ENCODE measurements at regions not wholly inside any gene's neighbourhood (a gene's known extent, or its start where the extent isn't known, plus 50 kb on each side); places are given as distances from the start of the nearest gene placed in this dataset.
"Not testable (repeated sequence)": the region's sequence is repeated elsewhere in the genome, so short reads cannot be mapped to it uniquely, and the experiment has no call there.

DNA sequence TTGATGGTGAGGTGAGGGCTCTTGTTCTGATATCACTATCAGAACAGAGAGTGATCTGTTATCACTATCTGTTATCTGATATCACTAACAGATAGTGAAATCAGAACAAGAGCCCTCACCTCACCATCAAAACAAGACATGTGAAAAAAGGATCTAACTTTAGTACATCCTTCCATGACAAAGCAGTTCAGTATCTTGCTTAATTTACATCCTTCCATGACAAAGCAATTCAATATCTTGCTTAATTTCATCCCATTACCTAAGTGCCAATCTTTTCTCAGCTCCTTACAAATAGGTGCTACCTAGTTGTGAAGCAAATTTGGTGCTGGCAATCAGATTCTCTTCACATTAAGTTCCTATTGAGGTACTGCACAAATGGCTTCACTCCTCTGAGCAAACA, 1865.6 kb upstream of the FLRT2 start:
- DNase-seq, result no peak

DNA sequence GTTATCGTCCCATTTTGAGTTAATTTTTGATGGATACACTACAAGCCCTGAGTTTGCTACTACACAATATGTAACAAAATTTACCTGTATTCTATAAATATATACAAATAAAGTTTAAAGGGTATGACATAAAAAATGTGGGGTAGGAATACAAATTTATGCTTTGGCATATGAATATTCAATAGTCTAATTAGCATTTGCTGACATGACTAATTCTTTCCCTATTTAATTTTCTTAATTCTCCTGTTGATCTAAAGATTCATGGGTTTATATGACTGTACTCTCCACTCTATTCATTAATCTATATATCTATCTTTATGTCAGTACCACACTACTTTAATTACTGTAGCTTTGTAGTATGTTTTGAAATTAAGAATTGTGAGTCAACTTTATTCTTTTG, 1840.7 kb upstream of the FLRT2 start:
- no peak for DNase-seq

DNA sequence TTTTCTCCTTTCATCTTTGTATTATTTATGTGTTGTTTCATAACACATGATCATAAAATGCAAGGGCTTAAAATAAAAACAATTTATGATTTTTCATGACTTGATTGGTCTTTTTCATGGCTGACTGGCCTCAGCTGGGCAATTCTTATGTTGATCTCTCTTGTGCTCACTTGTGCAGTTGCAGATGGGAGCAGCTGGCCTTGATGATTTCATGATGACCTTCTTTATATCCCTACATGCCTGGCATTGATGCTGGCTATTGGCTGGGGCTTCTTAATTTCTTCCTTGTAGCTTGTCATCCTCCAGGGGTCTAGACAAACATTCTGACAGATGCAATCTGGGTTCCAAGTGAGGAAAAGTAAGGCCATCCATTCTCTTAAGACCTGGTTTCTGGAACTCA, 1832.8 kb upstream of the FLRT2 start:
- DNase-seq, result no peak

DNA sequence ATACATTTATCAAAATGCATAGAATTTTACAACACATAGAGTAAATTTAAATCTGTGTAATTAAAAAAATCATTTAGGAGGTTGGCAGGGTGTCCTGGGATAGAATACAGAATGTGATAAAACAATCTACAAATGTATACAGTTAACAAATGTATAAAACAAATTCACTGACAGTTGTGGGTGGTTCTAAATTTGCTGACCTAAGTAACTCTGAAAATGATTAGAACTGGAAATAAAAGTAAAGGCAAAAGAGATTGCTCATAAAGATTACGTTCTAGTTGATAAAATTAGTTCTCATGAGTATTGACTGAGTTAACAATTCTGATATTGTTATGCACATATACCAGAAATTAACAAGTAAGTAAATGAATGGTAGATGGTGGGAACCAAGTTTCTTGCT, 1827.3 kb upstream of the FLRT2 start:
- DNase-seq, result no peak

DNA sequence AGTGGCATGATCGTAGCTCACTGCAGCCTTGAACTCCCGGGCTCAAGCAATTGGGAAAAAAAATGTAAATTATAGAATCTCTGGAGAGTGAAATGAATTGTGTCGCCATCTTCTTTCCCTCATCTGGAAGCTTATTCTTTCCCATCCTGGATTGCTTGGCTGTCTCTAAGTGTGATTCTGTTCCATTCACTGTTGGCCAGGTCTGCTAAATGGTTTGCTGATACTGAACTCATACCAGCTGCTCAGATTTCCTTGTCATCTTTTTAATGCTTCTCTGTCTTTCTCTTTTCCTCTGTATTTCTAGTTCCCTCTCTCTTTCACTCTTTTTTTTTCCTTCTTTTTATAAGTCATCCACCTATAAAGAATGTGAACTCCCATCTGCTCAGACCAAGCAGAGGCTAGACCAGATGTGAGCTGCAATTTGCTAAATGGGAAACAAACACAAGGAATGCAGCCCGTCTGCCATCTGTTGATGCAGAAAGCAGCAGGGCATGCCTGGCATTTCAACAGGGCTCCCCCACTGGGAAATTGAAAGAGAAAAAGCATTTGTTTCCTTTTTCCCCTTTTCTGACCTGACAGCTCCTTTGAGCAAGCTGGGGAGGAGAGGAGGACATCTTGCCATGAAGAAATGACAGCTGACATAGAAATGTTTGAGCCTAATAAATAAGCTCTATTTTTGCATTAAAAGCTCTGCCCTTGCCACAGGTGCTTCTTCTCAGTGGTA, 1823.6 kb upstream of the FLRT2 start:
- no peak for DNase-seq

DNA sequence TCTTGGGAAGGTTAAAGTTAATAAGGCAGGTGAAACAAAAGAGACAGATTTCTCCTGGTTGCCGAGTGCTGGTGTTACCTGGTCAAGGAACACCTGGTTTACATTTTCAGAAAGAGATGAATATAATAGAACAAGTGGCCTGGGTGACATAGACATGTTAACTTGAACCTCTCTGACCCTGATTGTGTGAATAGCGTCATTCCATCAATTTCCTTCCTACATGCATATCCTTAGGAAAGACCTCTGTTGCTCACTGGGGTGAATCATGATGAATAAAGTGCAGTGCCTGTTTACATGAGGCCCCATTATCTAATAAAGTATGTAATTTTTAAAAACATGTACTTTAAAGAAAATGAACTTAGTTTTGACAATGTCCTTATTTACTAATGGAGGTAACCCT, 1822.9 kb upstream of the FLRT2 start:
- DNase-seq, result no peak

DNA sequence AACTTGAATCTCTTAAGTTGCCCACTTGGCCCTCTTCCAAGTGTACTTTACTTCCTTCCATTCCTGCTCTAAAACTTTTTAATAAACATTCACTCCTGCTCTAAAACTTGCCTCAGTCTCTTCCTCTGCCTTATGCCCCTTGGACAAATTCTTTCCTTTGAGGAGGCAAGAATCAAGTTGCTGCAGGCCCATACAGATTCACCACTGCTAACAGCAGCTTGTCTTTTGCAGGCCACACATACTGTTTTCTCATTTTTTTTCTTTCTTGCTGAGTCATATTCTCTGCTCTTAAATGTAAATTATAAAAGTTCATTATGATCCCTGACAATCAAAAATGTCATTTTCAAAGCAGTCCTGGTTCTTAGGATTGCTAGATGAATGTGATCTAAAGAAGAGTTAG, 1820.8 kb upstream of the FLRT2 start:
- no peak for DNase-seq

DNA sequence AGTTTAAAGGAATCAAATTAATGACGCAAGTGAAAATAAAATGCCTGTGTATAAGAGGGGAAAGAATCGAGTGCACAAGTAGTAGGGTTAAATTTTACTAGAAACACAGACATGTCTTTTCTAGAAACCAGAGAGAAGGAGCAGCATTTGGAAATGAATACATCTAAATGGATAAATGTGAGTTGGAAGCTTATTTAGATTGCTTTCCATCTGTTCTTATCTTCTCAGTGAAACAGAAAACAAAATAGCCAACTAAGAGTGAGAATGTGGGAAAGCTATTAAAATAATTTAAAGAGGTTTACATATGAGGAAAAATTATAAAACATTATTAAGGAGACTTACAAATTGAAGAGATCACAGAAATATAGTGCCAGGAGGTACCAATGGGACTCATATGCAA, 1818.9 kb upstream of the FLRT2 start:
- no peak for DNase-seq

DNA sequence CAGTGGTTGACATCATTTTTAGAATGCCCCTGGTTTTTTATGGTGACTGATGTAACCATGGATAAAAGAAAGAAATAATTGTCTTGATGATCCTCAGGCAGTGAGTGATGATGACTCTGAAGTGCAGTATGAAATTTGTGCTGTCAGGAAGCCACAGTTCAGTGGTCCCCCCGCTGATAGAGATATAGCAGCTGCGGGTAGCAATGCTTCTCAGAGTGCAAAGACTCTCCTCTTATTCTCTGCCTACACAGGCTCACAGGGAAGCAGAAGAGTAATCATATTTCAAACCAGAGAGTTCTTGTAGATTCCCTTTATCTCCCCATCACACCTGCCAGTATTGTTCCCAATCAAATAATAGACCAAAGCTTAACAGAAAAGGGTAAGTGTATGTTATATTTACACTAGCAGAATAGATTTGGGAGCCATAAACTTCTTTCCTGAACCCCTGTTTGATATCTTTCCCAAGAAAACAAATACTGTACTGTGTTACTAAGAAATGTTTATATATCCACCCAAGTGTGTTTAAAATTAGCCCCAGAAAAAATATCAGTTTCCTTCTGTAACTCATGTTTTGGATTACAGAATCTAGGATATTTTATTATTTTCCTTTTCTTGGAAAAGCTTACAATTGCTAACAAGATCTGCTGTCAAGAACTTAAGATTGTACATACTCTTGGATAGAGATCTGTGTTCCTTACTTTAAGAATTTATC, 1817.4 kb upstream of the FLRT2 start:
- DNase-seq, result peak; percentile 48

DNA sequence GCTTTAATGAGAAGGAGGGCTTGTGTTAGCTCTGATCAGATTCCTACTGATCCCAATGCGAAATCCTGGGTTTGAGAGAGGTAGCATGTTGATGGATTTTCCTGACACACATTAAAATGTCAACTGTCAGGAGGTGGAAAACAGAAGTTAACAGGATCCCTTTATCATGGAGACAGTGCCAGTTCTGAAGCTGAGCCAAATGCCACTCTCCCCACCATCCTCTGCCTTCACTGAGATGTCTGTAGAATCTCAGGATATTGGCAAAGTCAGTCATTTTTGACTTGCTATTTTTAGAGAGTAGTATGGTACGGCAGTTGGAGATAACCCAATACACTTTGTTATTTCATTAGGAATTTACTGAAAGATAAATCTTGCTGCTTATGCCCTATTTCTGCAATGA, 1816.2 kb upstream of the FLRT2 start:
- no peak for DNase-seq

DNA sequence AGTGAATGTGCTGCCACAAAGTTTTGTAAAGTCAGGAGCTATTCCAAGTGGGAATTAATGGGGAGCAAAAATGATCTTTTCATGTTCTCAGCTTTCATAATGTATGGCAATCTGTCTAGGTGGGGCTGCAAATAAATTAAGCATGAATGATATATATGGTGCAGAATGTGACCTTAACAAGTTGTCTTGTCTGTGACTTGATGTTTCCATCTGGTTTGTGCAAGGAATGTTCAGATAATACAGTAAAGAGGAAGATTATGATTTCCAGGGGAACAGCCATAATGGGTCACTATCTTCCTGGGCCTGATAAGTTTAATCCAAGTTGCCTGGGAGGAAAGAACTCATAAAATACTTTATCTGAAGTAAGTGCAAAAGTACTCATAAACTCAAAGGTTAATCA, 1815.8 kb upstream of the FLRT2 start:
- DNase-seq, result no peak

DNA sequence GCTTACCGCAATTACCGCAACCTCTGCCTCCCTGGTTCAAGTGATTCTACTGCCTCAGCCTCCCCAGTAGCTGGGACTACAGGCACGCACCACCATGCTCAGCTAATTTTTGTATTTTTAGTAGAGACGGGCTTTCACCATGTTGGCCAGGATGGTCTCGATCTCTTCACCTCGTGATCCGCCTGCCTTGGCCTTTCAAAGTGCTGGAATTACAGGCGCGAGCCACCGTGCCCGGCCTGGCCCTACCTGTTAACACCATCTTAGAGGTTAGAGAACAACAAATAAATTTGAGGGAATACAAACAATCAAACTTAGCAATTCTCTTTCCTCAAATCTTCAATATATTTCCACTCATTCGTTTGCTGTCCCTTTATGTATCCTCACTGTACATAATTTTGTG, 1810.5 kb upstream of the FLRT2 start:
- DNase-seq, result not testable (repeated sequence)

DNA sequence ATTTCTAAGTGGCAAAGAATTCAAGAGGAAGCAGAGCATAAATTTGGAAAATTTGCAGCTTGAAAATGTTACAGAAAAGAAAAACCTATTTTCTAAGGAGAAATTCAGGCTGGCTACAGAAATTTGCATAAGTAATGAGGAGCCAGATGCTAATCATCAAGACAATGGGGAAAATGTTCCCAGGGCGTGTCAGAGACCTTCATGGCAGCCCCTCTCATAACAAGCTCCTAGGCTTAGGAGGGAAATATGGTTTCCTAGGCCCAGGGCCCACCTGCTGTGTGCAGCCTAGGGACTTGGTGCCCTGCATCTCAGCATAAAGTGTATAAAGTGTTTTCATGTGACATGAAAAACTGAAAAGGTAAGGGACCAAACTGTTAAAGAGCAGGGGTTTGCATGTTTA, 1796.3 kb upstream of the FLRT2 start:
- DNase-seq, result no peak

DNA sequence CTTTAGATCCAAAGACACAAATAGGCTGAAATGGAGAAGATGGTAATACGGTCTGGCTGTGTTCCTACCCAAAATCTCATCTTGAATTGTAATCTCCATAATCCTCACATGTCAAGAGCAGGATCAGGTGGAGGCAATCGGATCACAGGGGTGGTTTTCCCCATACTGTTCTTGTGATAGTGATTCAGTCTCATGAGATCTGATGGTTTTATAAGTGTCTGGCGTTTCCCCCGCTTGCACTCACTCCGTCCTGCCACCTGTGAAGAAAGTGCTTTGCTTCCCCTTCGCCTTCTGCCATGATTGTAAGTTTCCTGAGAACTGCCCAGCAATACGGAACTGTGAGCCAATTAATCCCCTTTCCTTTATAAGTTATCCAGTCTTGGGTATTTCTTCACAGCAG, 1795.5 kb upstream of the FLRT2 start:
- DNase-seq, result no peak

DNA sequence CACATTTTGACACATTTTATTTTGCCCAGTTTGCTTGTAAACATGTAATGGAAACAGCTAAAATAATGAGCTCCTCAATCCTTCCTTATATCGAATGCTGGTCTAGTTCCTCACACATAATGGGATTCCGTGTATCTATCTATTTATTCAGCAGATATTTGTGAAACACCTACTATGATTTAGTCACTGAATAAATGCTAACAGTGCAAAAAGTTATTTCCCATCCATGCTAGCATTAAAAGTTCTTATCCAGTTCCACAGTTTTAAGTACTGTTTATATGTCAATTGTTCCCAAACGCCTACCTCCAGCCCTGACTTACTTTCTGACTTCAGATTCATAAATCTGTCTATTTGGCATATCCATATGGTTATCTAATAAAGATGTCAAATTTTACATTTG, 1788.7 kb upstream of the FLRT2 start:
- DNase-seq, result no peak

DNA sequence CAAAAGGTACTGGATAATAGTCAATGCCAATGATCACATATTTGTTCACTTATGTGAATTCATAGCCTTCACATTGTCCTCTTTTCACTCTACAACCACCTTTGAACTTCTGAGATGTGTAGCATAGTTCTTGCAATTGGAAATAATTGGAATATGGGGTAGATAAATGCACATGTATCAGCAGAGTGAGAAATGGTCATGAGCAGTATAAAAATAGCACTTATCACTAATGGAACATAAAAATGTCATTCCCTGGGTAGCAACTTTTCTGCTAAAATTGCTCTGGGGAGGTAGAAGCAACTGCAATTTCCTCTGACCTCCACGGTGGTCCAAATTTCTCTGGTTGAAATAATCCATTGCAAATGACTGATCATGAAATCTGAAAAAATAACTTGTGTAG, 1785.7 kb upstream of the FLRT2 start:
- DNase-seq, result no peak

DNA sequence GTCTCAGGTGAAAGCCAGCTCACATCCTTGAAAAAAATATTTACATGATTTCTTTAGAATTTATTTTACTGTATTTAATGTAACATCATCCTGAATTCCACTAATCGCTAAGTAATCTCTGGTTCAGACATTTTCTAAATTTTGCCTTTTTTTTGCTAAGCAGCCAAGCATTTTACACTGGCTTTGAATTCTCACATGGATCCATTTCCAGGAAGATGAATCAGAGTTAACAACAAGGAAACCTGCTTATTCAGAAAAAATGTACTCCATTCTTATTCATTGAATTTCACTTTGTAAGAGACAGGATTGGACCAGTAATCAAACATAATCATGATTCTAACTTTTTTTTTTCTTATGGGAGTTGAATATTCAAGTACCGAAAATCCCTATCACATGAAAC, 1785.1 kb upstream of the FLRT2 start:
- DNase-seq, result no peak

DNA sequence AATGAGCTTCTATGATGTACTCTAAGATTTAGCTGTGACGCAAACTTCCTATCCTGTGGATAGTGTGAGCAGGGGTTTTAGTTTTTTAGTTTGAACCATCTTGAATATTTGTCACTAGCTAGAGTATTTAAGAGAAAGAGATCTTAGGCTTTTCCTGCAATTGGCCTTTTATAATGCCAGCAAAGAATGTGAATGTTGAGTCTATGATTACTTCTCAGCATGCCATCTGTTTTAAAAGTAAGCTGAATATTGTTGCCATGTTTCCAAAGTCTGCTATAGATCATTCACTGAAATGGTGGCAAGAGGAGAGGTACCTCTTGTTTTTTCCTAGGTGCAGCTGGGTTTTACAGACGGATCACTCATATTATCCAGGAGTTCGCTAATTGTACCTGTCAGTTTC, 1783.6 kb upstream of the FLRT2 start:
- DNase-seq, result no peak

DNA sequence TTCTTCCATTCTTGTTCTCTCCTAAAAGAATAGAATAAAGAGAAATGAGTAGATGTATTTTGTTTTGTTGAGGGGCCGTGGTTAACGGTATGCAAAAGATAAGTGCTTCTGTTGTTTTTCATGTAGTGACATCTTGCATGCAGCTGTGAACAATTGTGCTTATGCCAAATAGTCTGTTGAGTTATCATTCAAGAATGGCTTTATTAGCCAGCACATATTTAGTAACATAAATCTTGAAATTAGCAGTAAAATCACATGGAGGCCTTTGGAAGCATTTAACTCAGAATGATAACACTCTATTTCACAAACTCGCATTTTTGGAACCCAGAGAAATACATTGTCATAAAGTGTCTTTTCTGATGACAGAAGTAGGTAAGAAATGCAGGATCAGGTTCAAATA, 1772.0 kb upstream of the FLRT2 start:
- DNase-seq, result no peak

DNA sequence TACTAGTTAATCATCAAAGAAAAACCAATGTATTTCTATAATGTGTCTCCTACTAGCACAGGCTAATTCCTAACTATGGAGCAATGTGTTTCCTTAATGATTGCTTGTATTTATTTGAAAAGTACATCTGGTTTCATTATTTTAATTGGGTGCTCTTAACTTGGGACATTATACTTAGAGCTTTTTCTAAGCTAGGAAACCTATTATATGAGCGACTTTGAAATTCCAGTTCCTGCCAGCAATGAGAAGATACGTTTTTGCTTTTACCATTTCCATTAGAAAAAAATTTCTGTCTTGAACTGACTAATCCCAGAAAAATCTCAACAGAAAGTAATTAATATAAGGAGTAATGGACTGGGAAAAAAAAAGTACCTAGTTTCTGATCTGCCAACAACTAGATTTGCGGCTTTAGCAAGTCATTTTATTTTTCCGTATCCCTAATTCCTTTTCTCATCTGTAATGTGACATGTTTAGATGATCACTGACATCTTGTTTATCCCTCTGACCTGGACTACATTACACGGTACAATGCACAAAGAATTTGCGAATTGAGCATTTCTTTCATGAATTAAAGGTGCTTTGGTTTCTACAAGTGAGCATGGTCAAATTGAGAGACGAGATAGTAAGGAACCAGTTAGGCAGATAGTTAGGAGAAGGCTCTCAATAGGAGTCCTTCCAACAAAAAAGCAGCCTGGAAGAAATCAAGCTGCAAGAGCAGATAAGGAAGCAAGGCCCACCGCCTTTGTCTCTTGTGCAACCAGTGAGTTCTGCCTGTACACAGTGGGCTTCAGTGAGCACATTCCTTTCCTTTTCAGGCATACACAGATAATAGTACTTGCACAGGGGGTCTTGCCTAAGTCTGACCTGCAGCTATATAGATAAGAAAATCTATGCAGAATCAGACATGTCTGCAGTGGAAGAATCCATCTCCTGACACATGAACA, 1765.0 kb upstream of the FLRT2 start:
- DNase-seq, result no peak

DNA sequence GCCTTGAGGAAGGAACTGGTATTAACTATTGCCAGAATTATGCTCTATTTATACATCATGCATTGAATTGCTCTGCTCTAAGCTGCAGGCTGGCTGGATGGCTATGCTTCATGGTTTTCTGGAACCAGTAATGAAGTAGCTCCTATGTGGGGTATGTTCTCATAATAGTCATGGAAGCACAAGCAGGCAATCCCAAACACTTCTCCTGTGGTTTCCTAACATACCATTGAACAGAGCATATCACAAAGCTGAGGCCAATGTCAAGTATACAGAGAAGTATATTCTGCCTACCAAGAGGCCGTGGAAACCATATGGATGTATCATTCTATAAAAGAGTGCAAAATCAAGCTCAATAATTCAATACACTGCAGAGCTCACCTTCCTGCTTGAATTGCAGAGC, 1752.4 kb upstream of the FLRT2 start:
- DNase-seq, result no peak

DNA sequence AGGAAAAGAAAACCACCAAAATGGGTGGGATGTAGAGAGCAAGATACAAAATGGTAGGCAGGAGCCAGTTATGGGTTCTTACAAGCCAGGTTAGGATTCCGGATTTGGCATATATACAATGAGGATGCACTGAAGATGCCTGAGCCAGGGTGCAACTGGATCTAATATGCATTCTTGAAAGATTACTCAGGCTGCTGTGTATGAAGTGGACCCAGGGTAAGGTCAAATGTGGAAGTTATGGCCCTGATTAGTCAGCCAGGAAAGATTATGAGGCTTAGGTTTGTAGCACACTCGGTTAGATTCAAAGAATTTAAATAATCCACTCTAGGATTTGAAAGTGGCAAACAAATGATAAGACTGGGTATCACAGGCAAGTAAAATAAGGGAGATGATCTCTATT, 1750.7 kb upstream of the FLRT2 start:
- DNase-seq, result no peak

DNA sequence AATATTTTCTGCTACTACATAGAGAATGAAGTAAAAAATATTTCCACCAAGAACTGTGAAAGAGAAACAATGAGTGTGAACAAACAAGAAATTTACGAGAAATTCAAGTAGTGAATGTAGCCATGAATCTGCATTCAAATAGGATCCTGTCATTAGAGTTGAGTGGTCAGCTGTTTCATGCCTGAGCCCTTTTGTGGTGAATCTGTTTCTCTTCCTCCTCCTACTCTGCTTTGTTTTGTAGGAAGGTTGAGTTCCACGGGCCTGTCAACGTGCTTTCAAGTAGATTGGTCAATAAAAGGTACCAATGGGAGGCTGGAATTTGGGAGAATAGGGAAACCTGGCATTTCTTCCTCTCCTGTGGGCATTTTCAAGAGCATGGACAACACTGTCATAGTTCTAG, 1749.6 kb upstream of the FLRT2 start:
- DNase-seq, result no peak

DNA sequence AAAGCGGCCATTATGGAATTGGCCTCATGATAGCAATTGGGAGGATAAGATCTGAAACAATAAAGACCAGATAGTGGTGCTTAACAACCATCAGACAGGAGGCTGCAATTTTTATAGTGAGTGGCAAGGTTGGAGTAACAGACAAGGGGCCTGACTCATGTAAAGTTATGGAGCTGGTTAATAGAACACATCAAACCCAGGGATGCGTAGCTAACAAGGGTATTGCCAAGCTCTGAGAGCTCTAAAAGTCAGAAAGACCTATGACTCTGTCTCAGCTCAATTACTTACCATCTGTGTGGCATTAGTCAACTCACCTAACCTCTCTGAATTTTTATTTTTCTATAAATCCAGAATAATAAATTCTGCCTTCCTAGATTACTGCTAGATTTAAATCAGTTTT, 1731.5 kb upstream of the FLRT2 start:
- DNase-seq, result no peak
